SK-N-SH (cell line): ENCODE measurements at regions not wholly inside any gene's neighbourhood (a gene's known extent, or its start where the extent isn't known, plus 50 kb on each side); places are given as distances from the start of the nearest gene placed in this dataset.

ENCODE experiments used
- CHD2 ChIP-seq: fragments of 150-350 bp; IDR thresholded peaks from 2 replicates; pipeline ENCODE4 v1.6.1; 2018; ENCODE audit warnings: low read length; ENCODE audit not compliant: partially characterized antibody
- CTCF ChIP-seq: fragments of 200-600 bp; sonication (generic); IDR thresholded peaks from 2 replicates; pipeline ENCODE4 v1.6.1; 2017; ENCODE audit warnings: antibody characterized with exemption, mild to moderate bottlenecking, moderate library complexity
- EP300 ChIP-seq, 2 experiments: IDR thresholded peaks; 2 replicates each; pipeline versions ENCODE4 v1.4.0 to v1.6.1; 2012; ENCODE audit warnings: borderline replicate concordance in 1 of 2, low read depth in 1 of 2, low read length in 1 of 2
- EZH2phosphoT487 ChIP-seq: fragments of 200-600 bp; sonication (generic); IDR thresholded peaks from 2 replicates; pipeline ENCODE4 v1.6.1; 2017; ENCODE audit warnings: low read depth, mixed run types, mild to moderate bottlenecking, antibody characterized with exemption, moderate library complexity, borderline replicate concordance
- FOXM1 ChIP-seq: IDR thresholded peaks from 2 replicates; pipeline ENCODE4 v1.4.0; 2012; ENCODE audit warnings: low read depth, mild to moderate bottlenecking
- NRF1 ChIP-seq: IDR thresholded peaks from 2 replicates; pipeline ENCODE4 v1.6.1; 2012; ENCODE audit warnings: low read depth, mild to moderate bottlenecking, low read length
- POLR2AphosphoS5 ChIP-seq: IDR thresholded peaks from 2 replicates; pipeline ENCODE4 v1.6.1; 2012; ENCODE audit warnings: low read depth, low read length
- SIN3A ChIP-seq: IDR thresholded peaks from 2 replicates; pipeline ENCODE4 v1.6.1; 2012; ENCODE audit warnings: low read depth, mild to moderate bottlenecking, low read length, moderate library complexity, borderline replicate concordance
- TEAD4 ChIP-seq: IDR thresholded peaks from 2 replicates; pipeline ENCODE4 v1.4.0; 2012; ENCODE audit warnings: mild to moderate bottlenecking, borderline replicate concordance; ENCODE audit not compliant: insufficient read depth

- TF ChIP-seq CTCF, result no peak
- no peak for TF ChIP-seq POLR2AphosphoS5
- no peak for TF ChIP-seq EZH2phosphoT487
- TF ChIP-seq TEAD4, result no peak
- no peak for TF ChIP-seq SIN3A
- no peak for TF ChIP-seq NRF1
- no peak for TF ChIP-seq FOXM1
- TF ChIP-seq CHD2, result no peak
- no peak for TF ChIP-seq EP300 (IDR thresholded peaks at IDR 0.05; ENCODE audit: borderline replicate concordance in 1 of 2, low read depth in 1 of 2, low read length in 1 of 2)
These were observed 648.5 kb downstream of the IRS1 start for GRCh38 chr2:226151157-226151556.
